ENCODE measurements at regions not wholly inside any gene's neighbourhood (a gene's known extent, or its start where the extent isn't known, plus 50 kb on each side); places are given as distances from the start of the nearest gene placed in this dataset.

DNA sequence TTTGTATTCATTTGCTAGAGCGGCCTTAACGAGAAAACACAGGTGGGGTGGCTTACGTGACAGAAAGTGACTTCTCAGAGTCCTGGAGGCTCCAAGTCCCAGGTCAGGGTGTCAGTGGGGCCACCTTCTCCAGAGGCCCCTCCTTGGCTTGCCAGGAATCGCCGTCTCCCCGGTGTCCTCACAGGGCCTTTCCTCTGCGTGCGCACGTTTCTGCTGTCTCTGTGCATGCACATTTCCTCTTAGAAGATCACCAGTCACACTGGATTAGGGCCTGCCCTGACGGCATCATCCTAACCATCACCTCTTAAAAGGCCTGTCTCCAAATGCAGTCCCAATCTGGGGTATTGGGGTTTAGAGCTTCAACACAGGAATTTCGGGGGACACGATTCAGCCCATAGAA, 63.8 kb upstream of the HELT start:
- TF ChIP-seq, protein P1, sequence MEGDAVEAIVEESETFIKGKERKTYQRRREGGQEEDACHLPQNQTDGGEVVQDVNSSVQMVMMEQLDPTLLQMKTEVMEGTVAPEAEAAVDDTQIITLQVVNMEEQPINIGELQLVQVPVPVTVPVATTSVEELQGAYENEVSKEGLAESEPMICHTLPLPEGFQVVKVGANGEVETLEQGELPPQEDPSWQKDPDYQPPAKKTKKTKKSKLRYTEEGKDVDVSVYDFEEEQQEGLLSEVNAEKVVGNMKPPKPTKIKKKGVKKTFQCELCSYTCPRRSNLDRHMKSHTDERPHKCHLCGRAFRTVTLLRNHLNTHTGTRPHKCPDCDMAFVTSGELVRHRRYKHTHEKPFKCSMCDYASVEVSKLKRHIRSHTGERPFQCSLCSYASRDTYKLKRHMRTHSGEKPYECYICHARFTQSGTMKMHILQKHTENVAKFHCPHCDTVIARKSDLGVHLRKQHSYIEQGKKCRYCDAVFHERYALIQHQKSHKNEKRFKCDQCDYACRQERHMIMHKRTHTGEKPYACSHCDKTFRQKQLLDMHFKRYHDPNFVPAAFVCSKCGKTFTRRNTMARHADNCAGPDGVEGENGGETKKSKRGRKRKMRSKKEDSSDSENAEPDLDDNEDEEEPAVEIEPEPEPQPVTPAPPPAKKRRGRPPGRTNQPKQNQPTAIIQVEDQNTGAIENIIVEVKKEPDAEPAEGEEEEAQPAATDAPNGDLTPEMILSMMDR (IDR thresholded peaks at IDR 0.05; ENCODE audit: extremely low read depth, low read depth, low read length) = no peak
- Histone ChIP-seq H3K4me3 (ENCODE audit: insufficient read depth, low read length) (no peak overlapping the region), H4K20me1 (ENCODE audit: insufficient read depth, low read length) (no peaks in the 10 kb centered on the region), H3K4me1 (ENCODE audit: insufficient read depth, low read length) (no peaks in the 10 kb centered on the region), H3K36me3 (ENCODE audit: insufficient read depth, low read length) (no peaks in the 10 kb centered on the region), H2AFZ (ENCODE audit: low read length) (no peak overlapping the region), H3K9me3 (ENCODE audit: low read depth, low read length) (no peaks in the 10 kb centered on the region), H3K4me2 (ENCODE audit: insufficient read depth, low read length) (no peak overlapping the region), H3K27ac (ENCODE audit: low read depth, low read length) (no peak overlapping the region), H3K79me2 (ENCODE audit: insufficient read depth, low read length) (no peaks in the 10 kb centered on the region), H3K27me3 (ENCODE audit: insufficient read depth, low read length) (no peaks in the 10 kb centered on the region)
- no peak for DNase-seq (ENCODE audit: insufficient read length, low spot score, missing footprints)

- DNase-seq (ENCODE audit: insufficient read length, low spot score, missing footprints) = no peak
Measured at GRCh38 chr4:184955116-184955515, 63.2 kb upstream of the HELT start.

GRCh38 chr4:184955636-184956035, 62.7 kb upstream of the HELT start:
- H3K27ac ChIP-seq (ENCODE audit: low read depth, low read length) = no peak overlapping the region
- TF ChIP-seq, protein P1 (IDR thresholded peaks at IDR 0.05; ENCODE audit: extremely low read depth, low read depth, low read length) = no peak
- H3K36me3 ChIP-seq (ENCODE audit: insufficient read depth, low read length) = no peaks in the 10 kb centered on the region
- no peaks in the 10 kb centered on the region for H3K27me3 ChIP-seq (ENCODE audit: insufficient read depth, low read length)
- H4K20me1 ChIP-seq (ENCODE audit: insufficient read depth, low read length) = no peaks in the 10 kb centered on the region
- no peaks in the 10 kb centered on the region for H3K4me1 ChIP-seq (ENCODE audit: insufficient read depth, low read length)
- no peak overlapping the region for H3K4me3 ChIP-seq (ENCODE audit: insufficient read depth, low read length)
- no peak for DNase-seq (ENCODE audit: insufficient read length, low spot score, missing footprints)
- no peaks in the 10 kb centered on the region for H3K79me2 ChIP-seq (ENCODE audit: insufficient read depth, low read length)
- no peak overlapping the region for H3K4me2 ChIP-seq (ENCODE audit: insufficient read depth, low read length)
- H2AFZ ChIP-seq (ENCODE audit: low read length) = no peak overlapping the region
- no peaks in the 10 kb centered on the region for H3K9me3 ChIP-seq (ENCODE audit: low read depth, low read length)

More at GRCh38 chr4:184955116-184955515, 63.2 kb upstream of the HELT start:
- no peak overlapping the region for H2AFZ ChIP-seq (ENCODE audit: low read length)
- no peak overlapping the region for H3K4me3 ChIP-seq (ENCODE audit: insufficient read depth, low read length)
- no peaks in the 10 kb centered on the region for H4K20me1 ChIP-seq (ENCODE audit: insufficient read depth, low read length)
- no peaks in the 10 kb centered on the region for H3K27me3 ChIP-seq (ENCODE audit: insufficient read depth, low read length)
- H3K4me2 ChIP-seq (ENCODE audit: insufficient read depth, low read length) = no peak overlapping the region
- H3K9me3 ChIP-seq (ENCODE audit: low read depth, low read length) = no peaks in the 10 kb centered on the region
- H3K36me3 ChIP-seq (ENCODE audit: insufficient read depth, low read length) = no peaks in the 10 kb centered on the region
- no peak overlapping the region for H3K27ac ChIP-seq (ENCODE audit: low read depth, low read length)
- no peaks in the 10 kb centered on the region for H3K4me1 ChIP-seq (ENCODE audit: insufficient read depth, low read length)
- TF ChIP-seq, protein P1 (IDR thresholded peaks at IDR 0.05; ENCODE audit: extremely low read depth, low read depth, low read length) = no peak
- H3K79me2 ChIP-seq (ENCODE audit: insufficient read depth, low read length) = no peaks in the 10 kb centered on the region

- no peak overlapping the region for H3K4me2 ChIP-seq (ENCODE audit: insufficient read depth, low read length)
- H3K4me1 ChIP-seq (ENCODE audit: insufficient read depth, low read length) = no peaks in the 10 kb centered on the region
- peaks cover 3% of the 10 kb centered on the region for H3K27me3 ChIP-seq (ENCODE audit: insufficient read depth, low read length)
- no peak overlapping the region for H3K27ac ChIP-seq (ENCODE audit: low read depth, low read length)
- no peak overlapping the region for H3K4me3 ChIP-seq (ENCODE audit: insufficient read depth, low read length)
- no peaks in the 10 kb centered on the region for H4K20me1 ChIP-seq (ENCODE audit: insufficient read depth, low read length)
- TF ChIP-seq, protein P1 (IDR thresholded peaks at IDR 0.05; ENCODE audit: extremely low read depth, low read depth, low read length) = no peak
- no peak overlapping the region for H2AFZ ChIP-seq (ENCODE audit: low read length)
- H3K9me3 ChIP-seq (ENCODE audit: low read depth, low read length) = no peaks in the 10 kb centered on the region
- no peak for DNase-seq (ENCODE audit: insufficient read length, low spot score, missing footprints)
- no peaks in the 10 kb centered on the region for H3K79me2 ChIP-seq (ENCODE audit: insufficient read depth, low read length)
- H3K36me3 ChIP-seq (ENCODE audit: insufficient read depth, low read length) = no peaks in the 10 kb centered on the region
Measured at GRCh38 chr4:184957446-184958115, 60.7 kb upstream of the HELT start.

All from osteoblast (primary cell).